Esophagus muscularis mucosa (tissue), 4 donors: ENCODE measurements at regions not wholly inside any gene's neighbourhood (a gene's known extent, or its start where the extent isn't known, plus 50 kb on each side); places are given as distances from the start of the nearest gene placed in this dataset.

Experiments
- EP300 ChIP-seq: sonication (generic); formaldehyde crosslinking; IDR thresholded peaks from one replicate; pipeline ENCODE4 v1.6.1; 2017; ENCODE audit warnings: antibody characterized with exemption
- POLR2A ChIP-seq: fragments of 450-650 bp; IDR thresholded peaks from one replicate; pipeline ENCODE4 v1.6.1; 2017; ENCODE audit warnings: antibody characterized with exemption, moderate library complexity, mild to moderate bottlenecking, low read depth
- POLR2AphosphoS5 ChIP-seq, 2 donors: sonication (generic); formaldehyde crosslinking; IDR thresholded peaks; one replicate each; pipeline ENCODE4 v1.6.1; 2017; ENCODE audit warnings: antibody characterized with exemption in 2 of 2
- TF ChIP-seq, protein P1 (sequence below), 3 experiments: fragments of 200-600 bp in 2 of 3; fragments of 450-650 bp in 1 of 3; sonication (generic) in 2 of 3; IDR thresholded peaks; one replicate each; pipeline ENCODE4 v1.5.1; 2017 to 2019; ENCODE audit warnings: antibody characterized with exemption in 3 of 3, mild to moderate bottlenecking in 2 of 3, moderate library complexity in 1 of 3

DNA sequence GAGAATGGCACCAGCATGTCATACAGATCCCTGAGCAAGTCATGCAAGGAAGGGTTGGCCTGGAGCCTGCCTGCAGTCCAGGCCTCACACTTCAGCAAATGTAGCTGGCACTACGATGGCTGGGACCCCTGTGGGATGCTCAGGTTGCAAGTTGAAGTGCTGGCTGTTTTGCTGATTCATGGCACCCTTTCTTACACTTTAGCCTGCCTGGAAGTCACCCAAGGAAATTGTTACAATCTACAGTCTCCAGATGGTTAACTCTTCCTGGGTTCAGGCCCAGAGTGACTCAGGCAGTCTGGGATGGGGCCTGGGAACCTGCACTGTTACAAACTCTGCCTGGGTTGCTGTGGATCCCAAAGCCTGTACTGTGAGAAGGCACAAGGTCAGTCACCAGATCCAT is 91.0 kb upstream of the SLC6A11 start:
- TF ChIP-seq, protein P1, sequence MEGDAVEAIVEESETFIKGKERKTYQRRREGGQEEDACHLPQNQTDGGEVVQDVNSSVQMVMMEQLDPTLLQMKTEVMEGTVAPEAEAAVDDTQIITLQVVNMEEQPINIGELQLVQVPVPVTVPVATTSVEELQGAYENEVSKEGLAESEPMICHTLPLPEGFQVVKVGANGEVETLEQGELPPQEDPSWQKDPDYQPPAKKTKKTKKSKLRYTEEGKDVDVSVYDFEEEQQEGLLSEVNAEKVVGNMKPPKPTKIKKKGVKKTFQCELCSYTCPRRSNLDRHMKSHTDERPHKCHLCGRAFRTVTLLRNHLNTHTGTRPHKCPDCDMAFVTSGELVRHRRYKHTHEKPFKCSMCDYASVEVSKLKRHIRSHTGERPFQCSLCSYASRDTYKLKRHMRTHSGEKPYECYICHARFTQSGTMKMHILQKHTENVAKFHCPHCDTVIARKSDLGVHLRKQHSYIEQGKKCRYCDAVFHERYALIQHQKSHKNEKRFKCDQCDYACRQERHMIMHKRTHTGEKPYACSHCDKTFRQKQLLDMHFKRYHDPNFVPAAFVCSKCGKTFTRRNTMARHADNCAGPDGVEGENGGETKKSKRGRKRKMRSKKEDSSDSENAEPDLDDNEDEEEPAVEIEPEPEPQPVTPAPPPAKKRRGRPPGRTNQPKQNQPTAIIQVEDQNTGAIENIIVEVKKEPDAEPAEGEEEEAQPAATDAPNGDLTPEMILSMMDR (IDR thresholded peaks at IDR 0.05): no peak
- no peak for TF ChIP-seq POLR2AphosphoS5 (IDR thresholded peaks at IDR 0.05)
- no peak for TF ChIP-seq EP300
- no peak for TF ChIP-seq POLR2A
